BE2C (cell line): ENCODE measurements at regions not wholly inside any gene's neighbourhood (a gene's known extent, or its start where the extent isn't known, plus 50 kb on each side); places are given as distances from the start of the nearest gene placed in this dataset.

Source experiments
- DNase-seq: peaks from one replicate; pipeline ENCODE4 v3.0.0-alpha.2; 2020
- H3K27me3 ChIP-seq: fragments of 250-450 bp; sonication (Bioruptor Pico); 2 replicates; pipeline ENCODE4 v1.5.1; 2020; ENCODE audit warnings: mild to moderate bottlenecking
- H3K36me3 ChIP-seq: fragments of 250-450 bp; sonication (Bioruptor Pico); 2 replicates; pipeline ENCODE4 v1.5.1; 2020; ENCODE audit warnings: mild to moderate bottlenecking
- H3K4me1 ChIP-seq: fragments of 250-450 bp; sonication (Bioruptor Pico); 2 replicates; pipeline ENCODE4 v1.5.1; 2020
- H3K4me3 ChIP-seq: 2 replicates; pipeline ENCODE4 v1.5.1; 2011; ENCODE audit warnings: low read depth, low read length
- H3K9me3 ChIP-seq: fragments of 250-450 bp; sonication (Bioruptor Pico); 2 replicates; pipeline ENCODE4 v1.5.1; 2020
- CTCF ChIP-seq: IDR thresholded peaks from 2 replicates; pipeline ENCODE4 v1.5.1; 2012; ENCODE audit warnings: mild to moderate bottlenecking, low read depth, low read length

GRCh38 chr7:63008366-63008765 is 990.3 kb upstream of the ZNF722 start:
- Histone ChIP-seq H3K9me3 (no peaks in the 10 kb centered on the region; the same call in 1 of the 2 replicates), H3K4me3 (no peak overlapping the region), H3K4me1 (no peaks in the 10 kb centered on the region), H3K27me3 (no peaks in the 10 kb centered on the region), H3K36me3 (no peaks in the 10 kb centered on the region)
- no peak for DNase-seq
- TF ChIP-seq CTCF: no peak

- no peaks in the 10 kb centered on the region for H3K27me3 ChIP-seq
- H3K4me1 ChIP-seq: no peaks in the 10 kb centered on the region
- no peak overlapping the region for H3K4me3 ChIP-seq
- no peak for DNase-seq
- TF ChIP-seq CTCF: no peak
- H3K36me3 ChIP-seq: no peaks in the 10 kb centered on the region
- no peaks in the 10 kb centered on the region; the same call in 1 of the 2 replicates for H3K9me3 ChIP-seq
Measured at GRCh38 chr7:63009771-63010170, 988.9 kb upstream of the ZNF722 start.

GRCh38 chr7:63012633-63013183 is 985.9 kb upstream of the ZNF722 start:
- no peaks in the 10 kb centered on the region for H3K27me3 ChIP-seq
- no peaks in the 10 kb centered on the region for H3K36me3 ChIP-seq
- no peak for TF ChIP-seq CTCF
- DNase-seq: no peak
- no peaks in the 10 kb centered on the region; the same call in 1 of the 2 replicates for H3K9me3 ChIP-seq
- no peaks in the 10 kb centered on the region for H3K4me1 ChIP-seq
- H3K4me3 ChIP-seq: no peak overlapping the region

- Histone ChIP-seq H3K9me3 (no peaks in the 10 kb centered on the region; the same call in 1 of the 2 replicates), H3K36me3 (no peaks in the 10 kb centered on the region), H3K27me3 (no peaks in the 10 kb centered on the region), H3K4me3 (no peak overlapping the region), H3K4me1 (no peaks in the 10 kb centered on the region)
- DNase-seq: no peak
- TF ChIP-seq CTCF: no peak
Measured at GRCh38 chr7:63014792-63015191, 983.9 kb upstream of the ZNF722 start.

- Histone ChIP-seq H3K4me3 (no peak overlapping the region), H3K36me3 (no peaks in the 10 kb centered on the region), H3K4me1 (no peaks in the 10 kb centered on the region), H3K27me3 (no peaks in the 10 kb centered on the region), H3K9me3 (no peaks in the 10 kb centered on the region)
- no peak for DNase-seq
- no peak for TF ChIP-seq CTCF
Measured at GRCh38 chr7:63023182-63023787, 975.4 kb upstream of the ZNF722 start.

- Histone ChIP-seq H3K9me3 (no peaks in the 10 kb centered on the region), H3K4me1 (no peaks in the 10 kb centered on the region), H3K36me3 (no peaks in the 10 kb centered on the region), H3K4me3 (no peak overlapping the region), H3K27me3 (no peaks in the 10 kb centered on the region)
- TF ChIP-seq CTCF: no peak
- DNase-seq: no peak
Measured at GRCh38 chr7:63024446-63024845, 974.2 kb upstream of the ZNF722 start.
